Sigmoid colon (tissue), 4 donors: ENCODE measurements at regions not wholly inside any gene's neighbourhood (a gene's known extent, or its start where the extent isn't known, plus 50 kb on each side); places are given as distances from the start of the nearest gene placed in this dataset.

Experiments
- CTCF ChIP-seq, 4 experiments: fragments of 450-650 bp in 3 of 4; fragments of 200-600 bp in 1 of 4; IDR thresholded peaks; one replicate each; pipeline ENCODE4 v1.5.1; 2016 to 2019; ENCODE audit warnings: antibody characterized with exemption in 4 of 4, mild to moderate bottlenecking in 3 of 4, moderate library complexity in 2 of 4
- POLR2AphosphoS5 ChIP-seq, 4 donors: sonication (generic); formaldehyde crosslinking; IDR thresholded peaks; one replicate each; pipeline ENCODE4 v1.6.1; 2017; ENCODE audit warnings: antibody characterized with exemption in 4 of 4

- TF ChIP-seq CTCF (IDR thresholded peaks at IDR 0.05) (no peak), POLR2AphosphoS5 (IDR thresholded peaks at IDR 0.05) (no peak)
These were observed 119.0 kb upstream of the SLC38A4 start for GRCh38 chr12:46944771-46945170.
